ENCODE measurements at regions not wholly inside any gene's neighbourhood (a gene's known extent, or its start where the extent isn't known, plus 50 kb on each side); places are given as distances from the start of the nearest gene placed in this dataset.

- TF ChIP-seq CTCF (IDR thresholded peaks at IDR 0.05; ENCODE audit: low read depth, low read length) (peak; percentile 3), POLR2A (IDR thresholded peaks at IDR 0.05; ENCODE audit: extremely low read depth, insufficient read length) (no peak)
Observed at GRCh38 chr4:29867412-29867811, 852.8 kb upstream of the PCDH7 start.
